Effector CD4-positive, alpha-beta T cell (primary cell): ENCODE measurements at regions not wholly inside any gene's neighbourhood (a gene's known extent, or its start where the extent isn't known, plus 50 kb on each side); places are given as distances from the start of the nearest gene placed in this dataset.

Experiments
- DNase-seq: peaks from one replicate; pipeline ENCODE4 v3.0.0-alpha.2; 2020

- no peak for DNase-seq
These were observed 154.0 kb upstream of the AJAP1 start for GRCh38 chr1:4500441-4500840.

- no peak for DNase-seq
These were observed 147.8 kb upstream of the AJAP1 start for GRCh38 chr1:4506591-4506990.

GRCh38 chr1:4509206-4509605 is 145.2 kb upstream of the AJAP1 start:
- DNase-seq = no peak

- no peak for DNase-seq
These were observed 144.1 kb upstream of the AJAP1 start for GRCh38 chr1:4510276-4510691.

GRCh38 chr1:4511374-4511773 is 143.0 kb upstream of the AJAP1 start:
- no peak for DNase-seq

GRCh38 chr1:4512636-4513035 is 141.8 kb upstream of the AJAP1 start:
- DNase-seq = no peak

- DNase-seq = no peak
These were observed 140.7 kb upstream of the AJAP1 start for GRCh38 chr1:4513685-4514084.

- DNase-seq = no peak
These were observed 138.6 kb upstream of the AJAP1 start for GRCh38 chr1:4515727-4516289.

- no peak for DNase-seq
These were observed 137.8 kb upstream of the AJAP1 start for GRCh38 chr1:4516596-4516995.

- DNase-seq = no peak
These were observed 137.0 kb upstream of the AJAP1 start for GRCh38 chr1:4517186-4517954.

- no peak for DNase-seq
These were observed 135.8 kb upstream of the AJAP1 start for GRCh38 chr1:4518621-4519020.

- DNase-seq = no peak
These were observed 134.5 kb upstream of the AJAP1 start for GRCh38 chr1:4519954-4520353.

GRCh38 chr1:4523551-4523950 is 130.9 kb upstream of the AJAP1 start:
- no peak for DNase-seq

- DNase-seq = no peak
These were observed 127.7 kb upstream of the AJAP1 start for GRCh38 chr1:4526747-4527146.

- no peak for DNase-seq
These were observed 126.6 kb upstream of the AJAP1 start for GRCh38 chr1:4527819-4528218.

- no peak for DNase-seq
These were observed 125.8 kb upstream of the AJAP1 start for GRCh38 chr1:4528590-4528989.

GRCh38 chr1:4529446-4530165 is 124.8 kb upstream of the AJAP1 start:
- DNase-seq = no peak

- no peak for DNase-seq
These were observed 124.1 kb upstream of the AJAP1 start for GRCh38 chr1:4530166-4530785.

- DNase-seq = no peak
These were observed 122.6 kb upstream of the AJAP1 start for GRCh38 chr1:4531842-4532241.

GRCh38 chr1:4532656-4533055 is 121.8 kb upstream of the AJAP1 start:
- DNase-seq = no peak

GRCh38 chr1:4546911-4547310 is 107.5 kb upstream of the AJAP1 start:
- DNase-seq = no peak

- no peak for DNase-seq
These were observed 104.5 kb upstream of the AJAP1 start for GRCh38 chr1:4549930-4550329.

- no peak for DNase-seq
These were observed 103.5 kb upstream of the AJAP1 start for GRCh38 chr1:4550941-4551340.

GRCh38 chr1:4551706-4552105 is 102.7 kb upstream of the AJAP1 start:
- DNase-seq = no peak
